ENCODE measurements at regions not wholly inside any gene's neighbourhood (a gene's known extent, or its start where the extent isn't known, plus 50 kb on each side); places are given as distances from the start of the nearest gene placed in this dataset.

- ATAC-seq (ENCODE audit: low read depth) (no peak), DNase-seq (ENCODE audit: low spot score) (no peak)
- TF ChIP-seq CTCF (IDR thresholded peaks at IDR 0.05; ENCODE audit: poor library complexity, severe bottlenecking) = no peak
- H3K4me1 ChIP-seq (ENCODE audit: insufficient read depth, poor library complexity, severe bottlenecking) = peaks cover 11% of the 10 kb centered on the region
- H3K36me3 ChIP-seq (ENCODE audit: low read depth) = no peaks in the 10 kb centered on the region
- H3K9me3 ChIP-seq (ENCODE audit: severe bottlenecking) = no peaks in the 10 kb centered on the region
- H3K27me3 ChIP-seq (ENCODE audit: insufficient read depth, poor library complexity, severe bottlenecking) = no peaks in the 10 kb centered on the region
- H3K27ac ChIP-seq (ENCODE audit: poor library complexity, severe bottlenecking) = no peak overlapping the region
- no peak overlapping the region for H3K4me3 ChIP-seq (ENCODE audit: severe bottlenecking)
Measured at GRCh38 chr15:97694456-97694855, 266.0 kb upstream of the ARRDC4 start.

- Histone ChIP-seq H3K27me3 (ENCODE audit: insufficient read depth, poor library complexity, severe bottlenecking) (no peaks in the 10 kb centered on the region), H3K4me1 (ENCODE audit: insufficient read depth, poor library complexity, severe bottlenecking) (no peaks in the 10 kb centered on the region), H3K36me3 (ENCODE audit: low read depth) (no peaks in the 10 kb centered on the region), H3K27ac (ENCODE audit: poor library complexity, severe bottlenecking) (no peak overlapping the region), H3K9me3 (ENCODE audit: severe bottlenecking) (no peaks in the 10 kb centered on the region), H3K4me3 (ENCODE audit: severe bottlenecking) (no peak overlapping the region)
- no peak for TF ChIP-seq CTCF (IDR thresholded peaks at IDR 0.05; ENCODE audit: poor library complexity, severe bottlenecking)
- DNase-seq (ENCODE audit: low spot score) (no peak), ATAC-seq (ENCODE audit: low read depth) (no peak)
Measured at GRCh38 chr15:97703400-97703799, 257.1 kb upstream of the ARRDC4 start.

- Histone ChIP-seq H3K36me3 (ENCODE audit: low read depth) (no peaks in the 10 kb centered on the region), H3K27me3 (ENCODE audit: insufficient read depth, poor library complexity, severe bottlenecking) (no peaks in the 10 kb centered on the region), H3K4me3 (ENCODE audit: severe bottlenecking) (no peak overlapping the region), H3K27ac (ENCODE audit: poor library complexity, severe bottlenecking) (no peak overlapping the region), H3K4me1 (ENCODE audit: insufficient read depth, poor library complexity, severe bottlenecking) (no peaks in the 10 kb centered on the region), H3K9me3 (ENCODE audit: severe bottlenecking) (no peaks in the 10 kb centered on the region)
- TF ChIP-seq CTCF (IDR thresholded peaks at IDR 0.05; ENCODE audit: poor library complexity, severe bottlenecking) = no peak
- ATAC-seq (ENCODE audit: low read depth) (no peak), DNase-seq (ENCODE audit: low spot score) (no peak)
Measured at GRCh38 chr15:97706059-97706458, 254.4 kb upstream of the ARRDC4 start.

GRCh38 chr15:97708252-97708651 lies 252.3 kb upstream of the ARRDC4 start:
- DNase-seq (ENCODE audit: low spot score) (no peak), ATAC-seq (ENCODE audit: low read depth) (no peak)
- Histone ChIP-seq H3K4me3 (ENCODE audit: severe bottlenecking) (no peak overlapping the region), H3K27ac (ENCODE audit: poor library complexity, severe bottlenecking) (no peak overlapping the region), H3K36me3 (ENCODE audit: low read depth) (no peaks in the 10 kb centered on the region), H3K27me3 (ENCODE audit: insufficient read depth, poor library complexity, severe bottlenecking) (no peaks in the 10 kb centered on the region), H3K4me1 (ENCODE audit: insufficient read depth, poor library complexity, severe bottlenecking) (no peaks in the 10 kb centered on the region), H3K9me3 (ENCODE audit: severe bottlenecking) (no peaks in the 10 kb centered on the region)
- no peak for TF ChIP-seq CTCF (IDR thresholded peaks at IDR 0.05; ENCODE audit: poor library complexity, severe bottlenecking)

GRCh38 chr15:97712530-97712929 lies 248.0 kb upstream of the ARRDC4 start:
- no peak for ATAC-seq (ENCODE audit: low read depth)
- H3K27me3 ChIP-seq (ENCODE audit: insufficient read depth, poor library complexity, severe bottlenecking) = no peaks in the 10 kb centered on the region
- H3K4me1 ChIP-seq (ENCODE audit: insufficient read depth, poor library complexity, severe bottlenecking) = no peaks in the 10 kb centered on the region
- no peaks in the 10 kb centered on the region for H3K36me3 ChIP-seq (ENCODE audit: low read depth)
- TF ChIP-seq CTCF (IDR thresholded peaks at IDR 0.05; ENCODE audit: poor library complexity, severe bottlenecking) = no peak
- no peaks in the 10 kb centered on the region for H3K9me3 ChIP-seq (ENCODE audit: severe bottlenecking)
- no peak for DNase-seq (ENCODE audit: low spot score)
- H3K27ac ChIP-seq (ENCODE audit: poor library complexity, severe bottlenecking) = no peak overlapping the region
- no peak overlapping the region for H3K4me3 ChIP-seq (ENCODE audit: severe bottlenecking)
